ENCODE measurements at regions not wholly inside any gene's neighbourhood (a gene's known extent, or its start where the extent isn't known, plus 50 kb on each side); places are given as distances from the start of the nearest gene placed in this dataset.

DNA sequence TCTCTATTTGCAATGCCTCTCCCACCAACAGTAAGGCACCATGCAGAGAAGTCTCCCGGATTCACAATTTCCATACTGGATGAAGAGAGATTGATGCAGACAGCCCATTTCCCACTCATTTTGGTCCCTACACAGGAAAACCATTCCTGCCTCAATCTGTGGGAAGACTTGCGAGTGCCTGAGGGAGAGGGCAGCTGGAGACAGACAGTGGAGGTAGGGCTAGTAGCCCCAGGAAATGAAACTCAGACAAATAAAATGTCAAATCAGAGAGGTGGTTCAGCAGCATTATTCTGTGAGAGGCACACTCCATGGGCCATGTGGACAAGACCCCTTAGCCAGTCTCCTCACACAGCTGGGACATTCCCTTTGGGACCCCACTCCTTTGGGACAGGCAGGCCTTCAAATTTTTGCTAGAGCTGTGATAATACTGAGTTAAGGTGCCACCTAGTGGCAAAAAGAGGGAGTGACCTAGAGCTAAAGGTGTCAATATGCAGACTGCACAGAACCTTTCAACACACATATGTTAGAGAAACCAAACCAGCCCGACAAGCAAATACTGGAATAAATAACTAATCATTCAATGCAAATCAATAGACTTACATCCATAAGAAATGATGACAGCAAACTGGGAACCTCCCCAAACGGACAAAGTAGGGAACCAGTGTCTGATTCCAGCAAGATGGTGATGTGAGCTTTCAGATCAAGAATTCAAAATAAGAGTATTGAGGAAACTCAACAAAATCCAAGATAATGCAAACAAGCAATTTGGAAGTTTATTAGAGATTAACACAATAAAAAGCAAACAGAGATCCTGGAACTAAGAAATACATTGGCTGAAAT lies 1865.3 kb upstream of the AGA start:
- no peak overlapping the region for H3K4me3 ChIP-seq (ENCODE audit: low read depth in 1 of 2, low read length in 2 of 2)
- no peak overlapping the region for H2AFZ ChIP-seq (ENCODE audit: low read depth, low read length)
- no peak for TF ChIP-seq EZH2 (IDR thresholded peaks at IDR 0.05; ENCODE audit: borderline replicate concordance, low read depth, low read length, severe bottlenecking)
- TF ChIP-seq, protein P1, sequence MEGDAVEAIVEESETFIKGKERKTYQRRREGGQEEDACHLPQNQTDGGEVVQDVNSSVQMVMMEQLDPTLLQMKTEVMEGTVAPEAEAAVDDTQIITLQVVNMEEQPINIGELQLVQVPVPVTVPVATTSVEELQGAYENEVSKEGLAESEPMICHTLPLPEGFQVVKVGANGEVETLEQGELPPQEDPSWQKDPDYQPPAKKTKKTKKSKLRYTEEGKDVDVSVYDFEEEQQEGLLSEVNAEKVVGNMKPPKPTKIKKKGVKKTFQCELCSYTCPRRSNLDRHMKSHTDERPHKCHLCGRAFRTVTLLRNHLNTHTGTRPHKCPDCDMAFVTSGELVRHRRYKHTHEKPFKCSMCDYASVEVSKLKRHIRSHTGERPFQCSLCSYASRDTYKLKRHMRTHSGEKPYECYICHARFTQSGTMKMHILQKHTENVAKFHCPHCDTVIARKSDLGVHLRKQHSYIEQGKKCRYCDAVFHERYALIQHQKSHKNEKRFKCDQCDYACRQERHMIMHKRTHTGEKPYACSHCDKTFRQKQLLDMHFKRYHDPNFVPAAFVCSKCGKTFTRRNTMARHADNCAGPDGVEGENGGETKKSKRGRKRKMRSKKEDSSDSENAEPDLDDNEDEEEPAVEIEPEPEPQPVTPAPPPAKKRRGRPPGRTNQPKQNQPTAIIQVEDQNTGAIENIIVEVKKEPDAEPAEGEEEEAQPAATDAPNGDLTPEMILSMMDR (IDR thresholded peaks at IDR 0.05; ENCODE audit: borderline replicate concordance, extremely low read depth, low read length, poor library complexity, severe bottlenecking) = peak; percentile 81
- H3K79me2 ChIP-seq (ENCODE audit: insufficient read depth, low read length) = no peaks in the 10 kb centered on the region
- H3K36me3 ChIP-seq (ENCODE audit: insufficient read depth, low read length) = no peaks in the 10 kb centered on the region
- H3K4me1 ChIP-seq (ENCODE audit: insufficient read depth, low read length) = no peaks in the 10 kb centered on the region
- no peaks in the 10 kb centered on the region for H3K27me3 ChIP-seq (ENCODE audit: insufficient read depth, low read length, poor library complexity)
- DNase-seq = peak; percentile 30
- no peak overlapping the region for H3K4me2 ChIP-seq (ENCODE audit: insufficient read depth, low read length)
- H3K9me3 ChIP-seq (ENCODE audit: insufficient read depth, low read length, severe bottlenecking) = no peaks in the 10 kb centered on the region
- peak; percentile 64; the same call in 2 of the 3 replicates for ATAC-seq (ENCODE audit: insufficient read depth, low read depth)
- H4K20me1 ChIP-seq (ENCODE audit: insufficient read depth, low read length) = no peaks in the 10 kb centered on the region
- H3K9ac ChIP-seq (ENCODE audit: low read depth, low read length) = no peak overlapping the region
- H3K27ac ChIP-seq (ENCODE audit: low read length) = no peak overlapping the region

DNA sequence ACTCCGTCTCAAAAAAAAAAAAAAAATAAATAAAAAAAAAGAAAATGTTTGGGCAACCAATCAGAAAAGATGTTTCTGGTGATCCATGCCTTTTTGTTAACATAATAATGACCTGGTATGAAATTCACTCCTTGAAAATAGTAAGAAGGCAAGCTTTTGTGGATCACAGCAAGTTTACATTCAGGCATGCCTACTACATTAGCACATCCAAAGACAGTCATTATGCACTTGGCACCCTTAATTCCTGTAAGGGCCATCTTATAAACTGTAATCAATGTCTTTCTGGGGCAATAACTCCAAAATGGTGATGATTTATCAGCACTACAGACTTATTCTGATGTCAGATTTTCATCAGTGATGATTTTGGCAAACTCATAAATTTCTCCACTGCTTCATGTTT lies 1871.6 kb upstream of the AGA start:
- Histone ChIP-seq H3K27ac (ENCODE audit: low read length) (no peak overlapping the region), H2AFZ (ENCODE audit: low read depth, low read length) (no peak overlapping the region), H3K9ac (ENCODE audit: low read depth, low read length) (no peak overlapping the region), H4K20me1 (ENCODE audit: insufficient read depth, low read length) (no peaks in the 10 kb centered on the region), H3K4me3 (ENCODE audit: low read depth in 1 of 2, low read length in 2 of 2) (no peak overlapping the region), H3K4me2 (ENCODE audit: insufficient read depth, low read length) (no peak overlapping the region), H3K4me1 (ENCODE audit: insufficient read depth, low read length) (no peaks in the 10 kb centered on the region), H3K79me2 (ENCODE audit: insufficient read depth, low read length) (no peaks in the 10 kb centered on the region), H3K9me3 (ENCODE audit: insufficient read depth, low read length, severe bottlenecking) (no peaks in the 10 kb centered on the region), H3K27me3 (ENCODE audit: insufficient read depth, low read length, poor library complexity) (no peaks in the 10 kb centered on the region), H3K36me3 (ENCODE audit: insufficient read depth, low read length) (no peaks in the 10 kb centered on the region)
- TF ChIP-seq, protein P1 (IDR thresholded peaks at IDR 0.05; ENCODE audit: borderline replicate concordance, extremely low read depth, low read length, poor library complexity, severe bottlenecking) = no peak
- TF ChIP-seq EZH2 (IDR thresholded peaks at IDR 0.05; ENCODE audit: borderline replicate concordance, low read depth, low read length, severe bottlenecking) = no peak
- ATAC-seq (ENCODE audit: insufficient read depth, low read depth) = no peak
- no peak for DNase-seq

DNA sequence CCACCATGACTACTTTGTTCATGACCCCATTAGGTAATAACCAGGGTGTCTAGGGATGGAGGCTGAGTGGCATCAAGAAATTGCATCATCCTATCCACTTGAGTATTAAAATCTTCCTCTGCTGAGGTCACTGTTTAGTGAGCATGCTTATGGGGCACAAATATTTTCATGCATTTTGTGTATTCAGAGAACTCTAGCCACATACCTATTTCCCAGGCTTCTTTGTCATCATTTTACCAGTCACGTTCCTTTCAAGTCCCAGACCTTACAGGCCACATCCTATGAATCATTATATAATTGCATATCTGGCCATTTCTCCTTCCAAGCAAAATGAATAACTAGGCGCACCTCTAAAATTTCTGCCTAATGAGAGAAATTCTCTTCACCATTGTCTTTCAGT lies 1882.9 kb upstream of the AGA start:
- Histone ChIP-seq H4K20me1 (ENCODE audit: insufficient read depth, low read length) (no peaks in the 10 kb centered on the region), H3K27ac (ENCODE audit: low read length) (no peak overlapping the region), H2AFZ (ENCODE audit: low read depth, low read length) (no peak overlapping the region), H3K4me3 (ENCODE audit: low read depth in 1 of 2, low read length in 2 of 2) (no peak overlapping the region), H3K9ac (ENCODE audit: low read depth, low read length) (no peak overlapping the region), H3K4me1 (ENCODE audit: insufficient read depth, low read length) (no peaks in the 10 kb centered on the region), H3K79me2 (ENCODE audit: insufficient read depth, low read length) (no peaks in the 10 kb centered on the region), H3K27me3 (ENCODE audit: insufficient read depth, low read length, poor library complexity) (no peaks in the 10 kb centered on the region), H3K36me3 (ENCODE audit: insufficient read depth, low read length) (no peaks in the 10 kb centered on the region), H3K4me2 (ENCODE audit: insufficient read depth, low read length) (no peak overlapping the region), H3K9me3 (ENCODE audit: insufficient read depth, low read length, severe bottlenecking) (no peaks in the 10 kb centered on the region)
- no peak for DNase-seq
- no peak for TF ChIP-seq EZH2 (IDR thresholded peaks at IDR 0.05; ENCODE audit: borderline replicate concordance, low read depth, low read length, severe bottlenecking)
- TF ChIP-seq, protein P1 (IDR thresholded peaks at IDR 0.05; ENCODE audit: borderline replicate concordance, extremely low read depth, low read length, poor library complexity, severe bottlenecking) = no peak
- no peak for ATAC-seq (ENCODE audit: insufficient read depth, low read depth)
